ENCODE measurements at regions not wholly inside any gene's neighbourhood (a gene's known extent, or its start where the extent isn't known, plus 50 kb on each side); places are given as distances from the start of the nearest gene placed in this dataset.

- no peak for DNase-seq (ENCODE audit: low spot score in 2 of 2)
- H3K36me3 ChIP-seq (replicated peaks), result no peaks in the 10 kb centered on the region
- H3K27me3 ChIP-seq (ENCODE audit: low read depth), result no peaks in the 10 kb centered on the region
- H3K4me3 ChIP-seq, result no peak overlapping the region
- H3K9me3 ChIP-seq, result no peaks in the 10 kb centered on the region
- no peaks in the 10 kb centered on the region for H3K4me1 ChIP-seq
- in situ Hi-C loops (cut with MboI; ENCODE audit: low sequenced_read_pairs), result no loop called here
These were observed 66.9 kb upstream of the LRATD1 start for GRCh38 chr2:14565666-14566065.

DNA sequence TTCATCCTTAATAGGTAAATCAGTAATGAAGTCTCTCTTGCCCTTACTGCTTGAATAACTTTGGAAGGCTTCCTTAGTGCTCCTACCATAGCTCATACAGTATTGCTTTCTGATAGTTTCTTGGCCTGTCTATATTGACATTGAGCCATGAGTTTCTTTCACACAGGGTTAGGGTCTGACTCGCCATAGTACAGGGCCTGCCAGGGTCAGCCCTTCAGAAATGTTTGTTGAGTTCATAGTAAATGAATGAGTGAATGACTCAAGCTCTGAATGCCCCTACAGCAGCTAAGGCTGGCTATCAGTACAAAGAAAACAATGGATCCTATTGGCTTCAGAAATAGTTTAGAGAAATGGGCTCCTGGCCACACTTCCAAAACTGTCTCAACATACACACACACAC lies 65.0 kb upstream of the LRATD1 start:
- in situ Hi-C loops (cut with MboI; ENCODE audit: low sequenced_read_pairs), result no loop called here
- H3K36me3 ChIP-seq (replicated peaks), result no peaks in the 10 kb centered on the region

GRCh38 chr2:14569294-14569693 lies 63.2 kb upstream of the LRATD1 start:
- no peaks in the 10 kb centered on the region for H3K27me3 ChIP-seq (ENCODE audit: low read depth)
- no peaks in the 10 kb centered on the region for H3K9me3 ChIP-seq
- no peaks in the 10 kb centered on the region for H3K36me3 ChIP-seq (replicated peaks)
- H3K4me1 ChIP-seq, result no peaks in the 10 kb centered on the region
- in situ Hi-C loops (cut with MboI; ENCODE audit: low sequenced_read_pairs), result no loop called here
- no peak for DNase-seq (ENCODE audit: low spot score in 2 of 2)
- H3K4me3 ChIP-seq, result no peak overlapping the region

More for the DNA sequence above, 65.0 kb upstream of the LRATD1 start:
- H3K27me3 ChIP-seq (ENCODE audit: low read depth), result no peaks in the 10 kb centered on the region
- H3K4me1 ChIP-seq, result no peaks in the 10 kb centered on the region
- H3K9me3 ChIP-seq, result no peaks in the 10 kb centered on the region
- no peak overlapping the region for H3K4me3 ChIP-seq
- no peak for DNase-seq (ENCODE audit: low spot score in 2 of 2)

GRCh38 chr2:14572633-14573032 lies 59.9 kb upstream of the LRATD1 start:
- Histone ChIP-seq H3K9me3 (no peaks in the 10 kb centered on the region), H3K4me1 (no peaks in the 10 kb centered on the region), H3K36me3 (replicated peaks) (no peaks in the 10 kb centered on the region), H3K4me3 (no peak overlapping the region), H3K27me3 (ENCODE audit: low read depth) (no peaks in the 10 kb centered on the region)
- DNase-seq (ENCODE audit: low spot score in 2 of 2), result no peak
- in situ Hi-C loops (cut with MboI; ENCODE audit: low sequenced_read_pairs), result no loop called here

DNA sequence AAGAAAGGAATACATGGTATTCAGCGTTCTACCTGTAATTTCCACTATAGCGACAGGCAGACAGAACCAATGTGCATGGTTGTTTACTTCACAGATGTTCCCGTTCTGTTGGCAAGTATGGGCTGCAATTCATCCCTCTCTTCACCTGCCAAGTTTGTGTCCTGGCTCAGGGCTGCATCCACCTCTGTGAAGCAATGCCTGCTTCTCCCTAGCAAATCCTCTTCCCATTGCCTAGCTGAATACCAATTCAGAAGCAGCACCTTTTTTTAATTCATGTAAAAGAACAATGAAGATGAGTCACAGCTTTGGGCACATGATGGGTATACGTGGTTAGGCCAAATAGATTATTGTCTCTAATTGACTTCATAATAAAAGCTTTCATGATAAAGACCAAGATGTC lies 54.7 kb upstream of the LRATD1 start:
- Histone ChIP-seq H3K9me3 (no peaks in the 10 kb centered on the region), H3K4me3 (no peak overlapping the region), H3K4me1 (no peaks in the 10 kb centered on the region), H3K36me3 (replicated peaks) (no peaks in the 10 kb centered on the region), H3K27me3 (ENCODE audit: low read depth) (no peaks in the 10 kb centered on the region)
- DNase-seq (ENCODE audit: low spot score in 2 of 2), result no peak
- in situ Hi-C loops (cut with MboI; ENCODE audit: low sequenced_read_pairs), result no loop called here

Data from HAP-1 (cell line).